GM19452 (cell line): ENCODE measurements at regions not wholly inside any gene's neighbourhood (a gene's known extent, or its start where the extent isn't known, plus 50 kb on each side); places are given as distances from the start of the nearest gene placed in this dataset.
"Not testable (repeated sequence)": the region's sequence is repeated elsewhere in the genome, so short reads cannot be mapped to it uniquely, and the experiment has no call there.

ENCODE experiments used
- ATAC-seq: cut with Tn5 transposase; IDR thresholded peaks from one replicate; pipeline ENCODE4 v1.9.1; 2021; ENCODE audit not compliant: unreplicated experiment

GRCh38 chr1:234907208-234907939 is 221.3 kb downstream of the TOMM20 start:
- ATAC-seq = no peak

- ATAC-seq = no peak
Measured at GRCh38 chr1:234906654-234907053, 222.0 kb downstream of the TOMM20 start.

- no peak for ATAC-seq
Measured at GRCh38 chr1:234902774-234903547, 225.7 kb downstream of the TOMM20 start.

- ATAC-seq = no peak
Measured at GRCh38 chr1:234901491-234902049, 227.1 kb downstream of the TOMM20 start.

GRCh38 chr1:234900595-234900994 is 228.0 kb downstream of the TOMM20 start:
- no peak for ATAC-seq

- no peak for ATAC-seq
Measured at GRCh38 chr1:234899730-234900072, 228.9 kb downstream of the TOMM20 start.

- ATAC-seq = no peak
Measured at GRCh38 chr1:234899041-234899729, 229.5 kb downstream of the TOMM20 start.

GRCh38 chr1:234898455-234899033 is 230.1 kb downstream of the TOMM20 start:
- no peak for ATAC-seq

GRCh38 chr1:234897754-234898454 is 230.7 kb downstream of the TOMM20 start:
- ATAC-seq = no peak

- ATAC-seq = no peak
Measured at GRCh38 chr1:234897390-234897749, 231.3 kb downstream of the TOMM20 start.

- ATAC-seq = no peak
Measured at GRCh38 chr1:234896477-234897389, 231.9 kb downstream of the TOMM20 start.

- ATAC-seq = no peak
Measured at GRCh38 chr1:234893725-234894630, 234.7 kb downstream of the TOMM20 start.

GRCh38 chr1:234893359-234893724 is 235.3 kb downstream of the TOMM20 start:
- no peak for ATAC-seq

- no peak for ATAC-seq
Measured at GRCh38 chr1:234892642-234893041, 236.0 kb downstream of the TOMM20 start.

GRCh38 chr1:234891427-234891826 is 237.2 kb downstream of the TOMM20 start:
- ATAC-seq = no peak

- no peak for ATAC-seq
Measured at GRCh38 chr1:234889643-234890042, 239.0 kb downstream of the TOMM20 start.

- ATAC-seq = not testable (repeated sequence)
Measured at GRCh38 chr1:234888247-234888646, 240.4 kb downstream of the TOMM20 start.

GRCh38 chr1:234887016-234887900 is 241.4 kb downstream of the TOMM20 start:
- ATAC-seq = no peak
